Bronchial epithelial cell (primary cell): ENCODE measurements at regions not wholly inside any gene's neighbourhood (a gene's known extent, or its start where the extent isn't known, plus 50 kb on each side); places are given as distances from the start of the nearest gene placed in this dataset.

Experiments used
- DNase-seq: peaks from one replicate; pipeline ENCODE4 v3.0.0-alpha.2; 2010; ENCODE audit warnings: low read depth
- FAIRE-seq: peaks from 2 replicates; lab custom pipeline; 2011; peaks lifted over from hg19 to GRCh38; lab: Jason Lieb, UNC
- H3K27me3 ChIP-seq: 2 replicates; pipeline ENCODE4 v1.5.1; 2011; ENCODE audit warnings: low read length; ENCODE audit not compliant: control insufficient read depth, insufficient read depth
- H3K36me3 ChIP-seq: 2 replicates; pipeline ENCODE4 v1.5.1; 2011; ENCODE audit warnings: low read length; ENCODE audit not compliant: control insufficient read depth, insufficient read depth
- H3K4me3 ChIP-seq: 2 replicates; pipeline ENCODE4 v1.5.1; 2011; ENCODE audit warnings: mild to moderate bottlenecking, low read depth, low read length, control low read depth
- CTCF ChIP-seq: IDR thresholded peaks from 2 replicates; pipeline ENCODE4 v1.5.1; 2011; ENCODE audit warnings: mild to moderate bottlenecking, moderate library complexity, low read length, control low read depth, inconsistent platforms; ENCODE audit not compliant: insufficient read depth, severe bottlenecking

- FAIRE-seq (no peak), DNase-seq (no peak)
- H3K4me3 ChIP-seq, result no peak overlapping the region
- no peaks in the 10 kb centered on the region for H3K27me3 ChIP-seq
- TF ChIP-seq CTCF, result no peak
- H3K36me3 ChIP-seq, result no peaks in the 10 kb centered on the region
Observed at GRCh38 chr6:12458558-12458957, 168.4 kb downstream of the EDN1 start.

- Histone ChIP-seq H3K36me3 (no peaks in the 10 kb centered on the region), H3K27me3 (no peaks in the 10 kb centered on the region), H3K4me3 (no peak overlapping the region)
- no peak for TF ChIP-seq CTCF
- FAIRE-seq, result no peak
- no peak for DNase-seq
Observed at GRCh38 chr6:12459945-12460661, 169.9 kb downstream of the EDN1 start.

GRCh38 chr6:12467706-12468670, 177.8 kb downstream of the EDN1 start:
- DNase-seq (no peak), FAIRE-seq (no peak)
- Histone ChIP-seq H3K27me3 (no peaks in the 10 kb centered on the region), H3K4me3 (no peak overlapping the region), H3K36me3 (no peaks in the 10 kb centered on the region)
- TF ChIP-seq CTCF, result no peak

GRCh38 chr6:12472601-12473038, 182.5 kb downstream of the EDN1 start:
- no peak overlapping the region for H3K4me3 ChIP-seq
- no peaks in the 10 kb centered on the region for H3K27me3 ChIP-seq
- no peaks in the 10 kb centered on the region for H3K36me3 ChIP-seq
- no peak for TF ChIP-seq CTCF
- FAIRE-seq (peak; percentile 98), DNase-seq (peak; percentile 100)

- Histone ChIP-seq H3K4me3 (no peak overlapping the region), H3K27me3 (no peaks in the 10 kb centered on the region), H3K36me3 (no peaks in the 10 kb centered on the region)
- DNase-seq (peak; percentile 22), FAIRE-seq (no peak)
- no peak for TF ChIP-seq CTCF
Observed at GRCh38 chr6:12473494-12473893, 183.3 kb downstream of the EDN1 start.
